ENCODE measurements at regions not wholly inside any gene's neighbourhood (a gene's known extent, or its start where the extent isn't known, plus 50 kb on each side); places are given as distances from the start of the nearest gene placed in this dataset.
"Not testable (repeated sequence)": the region's sequence is repeated elsewhere in the genome, so short reads cannot be mapped to it uniquely, and the experiment has no call there.

GRCh38 chr2:173532732-173533531 is 178.3 kb downstream of the CDCA7 start:
- peak; percentile 50; the same call in 1 of the 2 replicates for TF ChIP-seq YY1 (IDR thresholded peaks at IDR 0.05; ENCODE audit: low read depth, low read length)
- H3K79me2 ChIP-seq (ENCODE audit: control insufficient read depth in 1 of 2, insufficient read depth in 2 of 2, low read length in 2 of 2); FAIRE-seq; H3K4me1 ChIP-seq (replicated peaks in 1 of 4; ENCODE audit: control insufficient read depth in 3 of 4, insufficient read depth in 4 of 4, low read length in 3 of 4); H2BK120ac ChIP-seq (replicated peaks; ENCODE audit: low read depth, low read length); H2BK20ac ChIP-seq (ENCODE audit: low read length); H3K27ac ChIP-seq (ENCODE audit: low read depth, low read length); H3K79me1 ChIP-seq (ENCODE audit: low read depth, low read length); H2BK12ac ChIP-seq (ENCODE audit: low read depth, low read length); H2AK5ac ChIP-seq (ENCODE audit: low read depth, low read length); H3K9me3 ChIP-seq (ENCODE audit: insufficient read depth in 2 of 2, low read depth in 1 of 2, low read length in 1 of 2); H4K91ac ChIP-seq (replicated peaks; ENCODE audit: insufficient read length, low read length); H4K5ac ChIP-seq (ENCODE audit: insufficient read length, low read depth, low read length); H3K14ac ChIP-seq (ENCODE audit: insufficient read length); H3K23me2 ChIP-seq (ENCODE audit: low read depth, low read length); H3K36me3 ChIP-seq (ENCODE audit: control insufficient read depth in 2 of 4, insufficient read depth in 4 of 4, low read length in 3 of 4); H3K56ac ChIP-seq (replicated peaks; ENCODE audit: insufficient read length, low read depth, low read length); H3K4ac ChIP-seq (replicated peaks; ENCODE audit: insufficient read length, low read depth, low read length); H3K23ac ChIP-seq (ENCODE audit: insufficient read length); H3K18ac ChIP-seq (ENCODE audit: extremely low read depth, low read length); H4K8ac ChIP-seq (ENCODE audit: extremely low read depth, insufficient read depth, low read length); H4K20me1 ChIP-seq (replicated peaks in 1 of 2; ENCODE audit: control insufficient read depth in 1 of 2, insufficient read depth in 2 of 2, low read length in 2 of 2); POLR2A ChIA-PET (ENCODE audit: partially characterized antibody); H2BK15ac ChIP-seq (ENCODE audit: low read length); H3K27me3 ChIP-seq (replicated peaks in 1 of 4; ENCODE audit: control insufficient read depth in 3 of 4, extremely low read depth in 1 of 4, insufficient read depth in 3 of 4, low read length in 3 of 4): not testable (repeated sequence)
- H2BK5ac ChIP-seq (ENCODE audit: low read depth, low read length): peak overlapping the region; percentile 56; the same call in 1 of the 2 replicates
- CTCF ChIA-PET (ENCODE audit: partially characterized antibody): interaction anchor here (1.4 kb wide), 1 partner anchor 35 kb away, joined by 5 read pairs; no protein-coding TSS in a partner anchor
- peak in 1 of 2 experiments; percentile 68 for DNase-seq (ENCODE audit: low read depth in 1 of 2, low spot score in 2 of 2)
- H2AFZ ChIP-seq (ENCODE audit: low read length): peak overlapping the region; percentile 20; the same call in 1 of the 2 replicates
- 73% methylated on average over 23 of the region's 32 CpGs; no CpG with 5 or more reads in 1 of the 2 experiments for WGBS, 2 experiments (ENCODE audit: extremely low coverage in 1 of 2, insufficient coverage in 1 of 2, insufficient read length in 1 of 2, insufficient replicate concordance in 2 of 2, low coverage in 1 of 2, low lambda C conversion rate in 2 of 2, missing lambda C conversion rate in 1 of 2)
- H3K4me3 ChIP-seq (ENCODE audit: extremely low read depth in 1 of 4, insufficient read depth in 2 of 4, low read depth in 3 of 4, low read length in 4 of 4): peak overlapping the region; percentile 18 to 60 (median 37); a peak in 5 of 8 replicates
- H3K4me2 ChIP-seq (ENCODE audit: insufficient read depth in 1 of 2, low read depth in 2 of 2, low read length in 2 of 2): peak overlapping the region; percentile 33 to 61
- peak overlapping the region in 1 of 4 experiments; percentile 77; a peak in 1 of 7 replicates for H3K9ac ChIP-seq (replicated peaks in 1 of 4; ENCODE audit: extremely low read depth in 1 of 4, low read depth in 3 of 4, low read length in 3 of 4)
